Endothelial cell of umbilical vein (primary cell): ENCODE measurements at regions not wholly inside any gene's neighbourhood (a gene's known extent, or its start where the extent isn't known, plus 50 kb on each side); places are given as distances from the start of the nearest gene placed in this dataset.

ENCODE experiments used
- BruUV-seq: library from RNA; stranded (reverse); fragments of 400-500 nt; replicated peaks from 2 replicates; lab custom pipeline; 2021; lab: Mats Ljungman, UMichigan
- CTCF ChIA-PET: fragments of 300-600, 350-600 bp; sonication (Branson Sonifier 250); formaldehyde crosslinking; loops from one replicate; lab custom pipeline; 2021; ENCODE audit warnings: antibody characterized with exemption, inconsistent platforms; lab: Charles Lee
- POLR2A ChIA-PET: fragments of 300-600, 350-600 bp; sonication (Branson Sonifier 250); formaldehyde crosslinking; loops from one replicate; lab custom pipeline; 2021; ENCODE audit warnings: antibody characterized with exemption, inconsistent platforms; lab: Charles Lee
- DNase-seq: peaks from one replicate; pipeline ENCODE4 v3.0.0-alpha.2; 2011; ENCODE audit warnings: low read depth, low spot score
- FAIRE-seq: peaks from 2 replicates; lab custom pipeline; 2011; peaks lifted over from hg19 to GRCh38; lab: Jason Lieb, UNC
- H2AFZ ChIP-seq: 2 replicates; pipeline ENCODE4 v1.6.0; 2012; ENCODE audit warnings: low read depth, low read length, control low read depth, inconsistent platforms
- H3K27ac ChIP-seq: 2 replicates; pipeline ENCODE4 v1.5.1; 2011; ENCODE audit warnings: low read depth, mild to moderate bottlenecking, control low read depth, low read length, moderate library complexity; ENCODE audit not compliant: insufficient read depth
- H3K27me3 ChIP-seq, 2 experiments: 2 replicates each; pipeline versions ENCODE4 v1.6.0 to v1.6.1; 2011; ENCODE audit warnings: low read length in 2 of 2, mixed read lengths in 1 of 2; ENCODE audit not compliant: control insufficient read depth in 2 of 2, insufficient read depth in 2 of 2
- H3K36me3 ChIP-seq, 2 experiments: 2 replicates in 1 of 2; 3 replicates in 1 of 2; pipeline ENCODE4 v1.5.1; 2011; ENCODE audit warnings: low read length in 2 of 2, mild to moderate bottlenecking in 1 of 2, moderate library complexity in 1 of 2; ENCODE audit not compliant: control insufficient read depth in 2 of 2, insufficient read depth in 2 of 2; ENCODE audit errors: extremely low read depth in 1 of 2
- H3K4me1 ChIP-seq: 3 replicates; pipeline ENCODE4 v1.5.1; 2011; ENCODE audit warnings: mild to moderate bottlenecking, low read length; ENCODE audit not compliant: control insufficient read depth, insufficient read depth; ENCODE audit errors: extremely low read depth
- H3K4me2 ChIP-seq: 2 replicates; pipeline ENCODE4 v1.6.1; 2011; ENCODE audit warnings: low read length, control low read depth, mixed read lengths; ENCODE audit not compliant: insufficient read depth
- H3K4me3 ChIP-seq, 3 experiments: fragments of 200-600 bp in 1 of 3; sonication (generic), shearing (Covaris generic) in 1 of 3; replicated peaks in 1 of 3; 2 replicates each; pipeline ENCODE4 v1.5.1; 2011 to 2016; ENCODE audit warnings: control low read depth in 3 of 3, low read length in 3 of 3, mild to moderate bottlenecking in 2 of 3, inconsistent platforms in 1 of 3, low read depth in 1 of 3, moderate library complexity in 1 of 3; ENCODE audit not compliant: insufficient read depth in 1 of 3
- H3K79me2 ChIP-seq: 2 replicates; pipeline ENCODE4 v1.6.0; 2012; ENCODE audit warnings: low read length, inconsistent platforms; ENCODE audit not compliant: control insufficient read depth, insufficient read depth
- H3K9ac ChIP-seq: replicated peaks from 2 replicates; pipeline ENCODE3; 2011; ENCODE audit warnings: low read length, control low read depth; ENCODE audit not compliant: insufficient read depth; ENCODE audit errors: extremely low read depth
- H3K9me1 ChIP-seq: replicated peaks from 3 replicates; pipeline ENCODE4 v1.6.0; 2011; ENCODE audit warnings: mild to moderate bottlenecking, low read length; ENCODE audit not compliant: control insufficient read depth, insufficient read depth; ENCODE audit errors: extremely low read depth
- H3K9me3 ChIP-seq: replicated peaks from 2 replicates; pipeline ENCODE4 v1.5.1; 2012; ENCODE audit warnings: low read length, inconsistent platforms; ENCODE audit not compliant: control insufficient read depth, insufficient read depth
- H4K20me1 ChIP-seq: replicated peaks from 2 replicates; pipeline ENCODE3; 2011; ENCODE audit warnings: mild to moderate bottlenecking, low read length; ENCODE audit not compliant: control insufficient read depth, insufficient read depth; ENCODE audit errors: extremely low read depth
- EZH2 ChIP-seq: IDR thresholded peaks from 2 replicates; pipeline ENCODE4 v1.6.1; 2012; ENCODE audit warnings: borderline replicate concordance, low read depth, mild to moderate bottlenecking, moderate library complexity, low read length, inconsistent platforms; ENCODE audit not compliant: severe bottlenecking
- FOS ChIP-seq: IDR thresholded peaks from 2 replicates; pipeline ENCODE4 v1.6.1; 2011; ENCODE audit warnings: mild to moderate bottlenecking, low read length, moderate library complexity, borderline replicate concordance; ENCODE audit not compliant: insufficient read depth
- GATA2 ChIP-seq: IDR thresholded peaks from 2 replicates; pipeline ENCODE4 v1.7.0; 2011; ENCODE audit warnings: low read depth, mild to moderate bottlenecking, moderate library complexity, mixed read lengths, low read length; ENCODE audit not compliant: insufficient read length, insufficient read depth
- JUN ChIP-seq: IDR thresholded peaks from 2 replicates; pipeline ENCODE4 v1.6.1; 2011; ENCODE audit warnings: borderline replicate concordance, low read depth; ENCODE audit not compliant: insufficient read length, insufficient read depth
- MYC ChIP-seq: IDR thresholded peaks from one replicate; pipeline ENCODE4 v1.6.1; 2011; ENCODE audit warnings: mild to moderate bottlenecking, low read depth, low read length
- POLR2A ChIP-seq: IDR thresholded peaks from 2 replicates; pipeline ENCODE4 v1.6.1; 2012; ENCODE audit warnings: low read depth, mild to moderate bottlenecking, control low read depth, low read length
- POLR2AphosphoS5 ChIP-seq: IDR thresholded peaks from 2 replicates; pipeline ENCODE4 v1.6.1; 2012; ENCODE audit warnings: low read depth, mild to moderate bottlenecking, control low read depth, low read length, moderate library complexity; ENCODE audit not compliant: insufficient read depth
- dilution Hi-C: fragments of 300-500 bp; cut with MboI; formaldehyde crosslinking; loops from one replicate; pipeline ENCODE4 v1.15.0; 2019; ENCODE audit warnings: low sequenced_read_pairs; ENCODE audit not compliant: extremely low pct_ligation_motif_present
- intact Hi-C: fragments of 100-400 bp; cut with micrococcal nuclease; formaldehyde crosslinking; loops from one replicate; pipeline ENCODE4 v1.10.0; 2022
- TF ChIP-seq, protein P1 (sequence below), 2 donors: IDR thresholded peaks; 1 replicate in 1 of 2; 2 replicates in 1 of 2; pipeline ENCODE4 v1.5.1; 2011; ENCODE audit warnings: low read length in 2 of 2, mild to moderate bottlenecking in 2 of 2, moderate library complexity in 2 of 2, control low read depth in 1 of 2, inconsistent platforms in 1 of 2, low read depth in 1 of 2; ENCODE audit not compliant: insufficient read depth in 1 of 2; ENCODE audit errors: extremely low read depth in 1 of 2
- TF ChIP-seq, protein P2 (sequence below): IDR thresholded peaks from 2 replicates; pipeline ENCODE4 v1.6.1; 2011; ENCODE audit not compliant: insufficient read depth, insufficient read length

DNA sequence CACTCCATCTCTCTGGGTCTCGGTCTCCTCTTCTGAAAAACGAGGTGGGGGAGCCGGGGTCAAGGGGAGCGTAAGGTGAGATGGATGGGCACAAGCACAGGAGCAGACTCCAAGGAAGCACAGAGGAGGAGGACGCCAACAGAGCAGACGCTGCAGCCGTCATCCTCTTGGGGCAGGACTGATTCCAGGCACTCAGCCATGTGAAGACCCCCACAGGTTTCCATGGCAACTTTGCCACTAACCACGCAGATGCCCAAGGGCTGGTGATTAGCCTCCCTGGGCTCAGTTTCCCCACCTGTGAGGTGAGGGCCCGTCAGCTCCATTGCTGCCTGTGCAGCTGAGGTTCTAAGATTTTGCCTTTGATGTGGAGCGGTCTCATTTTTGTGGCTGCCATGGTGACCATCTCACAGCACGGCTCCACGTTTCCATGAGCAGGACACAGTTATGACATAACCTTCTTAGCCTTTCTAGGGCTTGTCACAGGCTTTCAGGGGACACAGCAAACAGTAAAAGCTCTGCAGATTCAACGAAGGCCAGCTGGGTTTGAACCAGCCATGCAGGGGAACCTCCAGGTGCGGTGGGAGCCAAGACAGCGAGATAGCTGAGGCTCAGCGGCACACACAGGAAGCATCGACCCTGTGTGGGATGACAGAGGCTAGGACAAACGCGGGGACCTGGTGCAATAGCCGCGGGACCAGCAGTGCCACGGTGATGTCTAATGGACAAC, 170.3 kb downstream of the NUP210 start:
- Histone ChIP-seq H3K4me3 (no peak overlapping the region), H2AFZ (no peak overlapping the region), H3K9ac (no peak overlapping the region), H3K79me2 (no peaks in the 10 kb centered on the region), H3K36me3 (no peaks in the 10 kb centered on the region), H3K4me1 (no peaks in the 10 kb centered on the region), H3K27me3 (no peaks in the 10 kb centered on the region), H4K20me1 (no peaks in the 10 kb centered on the region), H3K4me2 (no peak overlapping the region), H3K9me1 (no peaks in the 10 kb centered on the region), H3K27ac (no peak overlapping the region), H3K9me3 (no peaks in the 10 kb centered on the region)
- intact Hi-C loops (no loop called here), dilution Hi-C loops (no loop called here)
- DNase-seq: no peak
- ChIA-PET POLR2A (no interaction called here), CTCF (interaction anchor here (0.7 kb wide), 1 partner anchor 1306 kb away, joined by 3 read pairs; no protein-coding TSS in a partner anchor)
- TF ChIP-seq FOS (no peak), MYC (no peak), JUN (no peak), GATA2 (no peak)
- BruUV-seq: no TSS peak
- no peak for FAIRE-seq

DNA sequence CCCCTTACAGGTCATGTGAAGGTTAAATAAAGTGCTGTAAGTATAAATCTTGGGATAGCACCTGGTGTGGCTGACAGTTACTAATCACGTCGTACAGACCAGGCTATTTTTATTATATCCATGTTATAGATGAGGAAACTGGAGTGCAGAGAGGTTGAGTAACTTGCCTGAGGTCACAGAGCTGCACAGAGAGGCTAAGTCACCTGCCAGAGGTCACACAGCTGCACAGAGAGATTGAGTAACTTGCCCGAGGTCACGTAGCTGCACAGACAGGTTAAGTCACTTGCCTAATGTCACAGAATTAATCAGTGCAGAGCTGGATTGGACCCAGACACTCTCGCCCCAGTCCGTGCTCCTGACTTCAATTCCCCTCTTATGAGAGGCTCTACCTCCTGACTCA, 171.5 kb downstream of the NUP210 start:
- DNase-seq: no peak
- CTCF ChIA-PET: no interaction called here

More for the DNA sequence above, 171.5 kb downstream of the NUP210 start:
- POLR2A ChIA-PET: no interaction called here
- Histone ChIP-seq H3K9me1 (no peaks in the 10 kb centered on the region), H3K4me1 (no peaks in the 10 kb centered on the region), H4K20me1 (no peaks in the 10 kb centered on the region), H3K9me3 (no peaks in the 10 kb centered on the region), H3K27ac (no peak overlapping the region), H3K9ac (no peak overlapping the region), H3K27me3 (no peaks in the 10 kb centered on the region), H3K4me3 (no peak overlapping the region), H3K36me3 (no peaks in the 10 kb centered on the region), H3K79me2 (no peaks in the 10 kb centered on the region), H3K4me2 (no peak overlapping the region), H2AFZ (no peak overlapping the region)
- FAIRE-seq: no peak
- intact Hi-C loops: no loop called here
- BruUV-seq: no TSS peak
- dilution Hi-C loops: no loop called here
- TF ChIP-seq MYC (no peak), POLR2A (no peak), EZH2 (no peak), FOS (no peak), GATA2 (no peak), JUN (no peak), POLR2AphosphoS5 (no peak)
- TF ChIP-seq, protein P1, sequence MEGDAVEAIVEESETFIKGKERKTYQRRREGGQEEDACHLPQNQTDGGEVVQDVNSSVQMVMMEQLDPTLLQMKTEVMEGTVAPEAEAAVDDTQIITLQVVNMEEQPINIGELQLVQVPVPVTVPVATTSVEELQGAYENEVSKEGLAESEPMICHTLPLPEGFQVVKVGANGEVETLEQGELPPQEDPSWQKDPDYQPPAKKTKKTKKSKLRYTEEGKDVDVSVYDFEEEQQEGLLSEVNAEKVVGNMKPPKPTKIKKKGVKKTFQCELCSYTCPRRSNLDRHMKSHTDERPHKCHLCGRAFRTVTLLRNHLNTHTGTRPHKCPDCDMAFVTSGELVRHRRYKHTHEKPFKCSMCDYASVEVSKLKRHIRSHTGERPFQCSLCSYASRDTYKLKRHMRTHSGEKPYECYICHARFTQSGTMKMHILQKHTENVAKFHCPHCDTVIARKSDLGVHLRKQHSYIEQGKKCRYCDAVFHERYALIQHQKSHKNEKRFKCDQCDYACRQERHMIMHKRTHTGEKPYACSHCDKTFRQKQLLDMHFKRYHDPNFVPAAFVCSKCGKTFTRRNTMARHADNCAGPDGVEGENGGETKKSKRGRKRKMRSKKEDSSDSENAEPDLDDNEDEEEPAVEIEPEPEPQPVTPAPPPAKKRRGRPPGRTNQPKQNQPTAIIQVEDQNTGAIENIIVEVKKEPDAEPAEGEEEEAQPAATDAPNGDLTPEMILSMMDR (IDR thresholded peaks at IDR 0.05; ENCODE audit: extremely low read depth in 1 of 2, insufficient read depth in 1 of 2, low read depth in 1 of 2, low read length in 2 of 2): no peak
- TF ChIP-seq, protein P2, sequence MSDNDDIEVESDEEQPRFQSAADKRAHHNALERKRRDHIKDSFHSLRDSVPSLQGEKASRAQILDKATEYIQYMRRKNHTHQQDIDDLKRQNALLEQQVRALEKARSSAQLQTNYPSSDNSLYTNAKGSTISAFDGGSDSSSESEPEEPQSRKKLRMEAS: no peak
